Smooth muscle cell (in vitro differentiated cells): ENCODE measurements at regions not wholly inside any gene's neighbourhood (a gene's known extent, or its start where the extent isn't known, plus 50 kb on each side); places are given as distances from the start of the nearest gene placed in this dataset.

Experiments
- DNase-seq: peaks from one replicate; lab custom pipeline; 2025; ENCODE audit not compliant: unreplicated experiment; lab: John Stamatoyannopoulos, UW
- H2AFZ ChIP-seq: fragments of 200-600 bp; sonication (generic); 2 replicates; pipeline ENCODE4 v1.6.0; 2016; ENCODE audit warnings: antibody characterized with exemption, low read depth, mild to moderate bottlenecking
- H3F3A ChIP-seq: fragments of 200-600 bp; sonication (generic); 2 replicates; pipeline ENCODE4 v1.6.0; 2017; ENCODE audit warnings: antibody characterized with exemption, low read depth
- H3K27ac ChIP-seq: fragments of 200-600 bp; sonication (generic); 2 replicates; pipeline ENCODE4 v1.5.1; 2016; ENCODE audit warnings: low read depth, mild to moderate bottlenecking
- H3K27me3 ChIP-seq: fragments of 200-600 bp; sonication (generic); 2 replicates; pipeline ENCODE4 v1.6.1; 2016; ENCODE audit warnings: low read depth, mild to moderate bottlenecking
- H3K36me3 ChIP-seq: fragments of 200-600 bp; sonication (generic); 2 replicates; pipeline ENCODE4 v1.5.1; 2016; ENCODE audit warnings: low read depth
- H3K4me1 ChIP-seq: fragments of 200-600 bp; sonication (generic); 2 replicates; pipeline ENCODE4 v1.5.1; 2016; ENCODE audit warnings: low read depth
- H3K4me2 ChIP-seq: fragments of 200-600 bp; sonication (generic); 2 replicates; pipeline ENCODE4 v1.6.0; 2016; ENCODE audit warnings: mild to moderate bottlenecking
- H3K4me3 ChIP-seq: fragments of 200-600 bp; sonication (generic); 2 replicates; pipeline ENCODE4 v1.5.1; 2016; ENCODE audit warnings: mild to moderate bottlenecking
- H3K79me2 ChIP-seq: fragments of 200-600 bp; sonication (generic); 2 replicates; pipeline ENCODE4 v1.6.0; 2016; ENCODE audit warnings: low read depth, mild to moderate bottlenecking
- H3K9ac ChIP-seq: fragments of 200-600 bp; sonication (generic); 2 replicates; pipeline ENCODE4 v1.6.0; 2016; ENCODE audit warnings: low read depth
- H3K9me3 ChIP-seq: fragments of 200-600 bp; sonication (generic); replicated peaks from 2 replicates; pipeline ENCODE4 v1.5.1; 2016; ENCODE audit warnings: low read depth
- H4K20me1 ChIP-seq: fragments of 200-600 bp; sonication (generic); 2 replicates; pipeline ENCODE4 v1.6.0; 2016; ENCODE audit warnings: low read depth
- WGBS: methylation state at CpG from one replicate; pipeline ENCODE4 v1.1.7; 2016; ENCODE audit warnings: low lambda C conversion rate; 5-methylcytosine and 5-hydroxymethylcytosine counted together
- TF ChIP-seq, protein P1 (sequence below): fragments of 200-600 bp; sonication (generic); IDR thresholded peaks from 2 replicates; pipeline ENCODE4 v1.5.1; 2017; ENCODE audit warnings: borderline replicate concordance, mild to moderate bottlenecking, antibody characterized with exemption; ENCODE audit not compliant: insufficient read depth, poor library complexity, severe bottlenecking

DNA sequence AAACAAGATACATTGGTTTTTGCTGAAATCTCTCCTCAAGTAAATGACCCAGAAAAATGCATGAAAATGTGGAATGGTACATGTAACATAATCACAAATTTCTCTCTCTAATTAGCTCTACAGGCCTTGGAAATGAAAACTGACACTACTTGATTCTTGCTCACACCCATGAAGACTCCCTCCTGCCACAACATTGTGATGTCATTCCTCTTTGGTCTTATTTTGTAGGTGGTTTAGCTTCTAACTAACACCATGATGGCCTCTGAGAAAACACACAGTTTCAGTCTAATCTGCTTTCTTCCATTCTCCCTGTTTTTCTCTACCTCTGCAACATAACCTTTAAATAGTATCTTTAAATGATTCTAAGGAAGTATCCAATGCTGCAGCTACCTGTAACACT lies 78.6 kb upstream of the FAM174A start:
- Histone ChIP-seq H3K9ac (no peak overlapping the region), H3K4me1 (no peaks in the 10 kb centered on the region), H3K4me2 (no peak overlapping the region), H3F3A (no peaks in the 10 kb centered on the region), H3K27me3 (no peaks in the 10 kb centered on the region), H3K27ac (no peak overlapping the region), H3K9me3 (no peaks in the 10 kb centered on the region), H3K79me2 (no peaks in the 10 kb centered on the region), H3K36me3 (no peaks in the 10 kb centered on the region), H2AFZ (no peak overlapping the region), H3K4me3 (no peak overlapping the region), H4K20me1 (no peaks in the 10 kb centered on the region)
- TF ChIP-seq, protein P1, sequence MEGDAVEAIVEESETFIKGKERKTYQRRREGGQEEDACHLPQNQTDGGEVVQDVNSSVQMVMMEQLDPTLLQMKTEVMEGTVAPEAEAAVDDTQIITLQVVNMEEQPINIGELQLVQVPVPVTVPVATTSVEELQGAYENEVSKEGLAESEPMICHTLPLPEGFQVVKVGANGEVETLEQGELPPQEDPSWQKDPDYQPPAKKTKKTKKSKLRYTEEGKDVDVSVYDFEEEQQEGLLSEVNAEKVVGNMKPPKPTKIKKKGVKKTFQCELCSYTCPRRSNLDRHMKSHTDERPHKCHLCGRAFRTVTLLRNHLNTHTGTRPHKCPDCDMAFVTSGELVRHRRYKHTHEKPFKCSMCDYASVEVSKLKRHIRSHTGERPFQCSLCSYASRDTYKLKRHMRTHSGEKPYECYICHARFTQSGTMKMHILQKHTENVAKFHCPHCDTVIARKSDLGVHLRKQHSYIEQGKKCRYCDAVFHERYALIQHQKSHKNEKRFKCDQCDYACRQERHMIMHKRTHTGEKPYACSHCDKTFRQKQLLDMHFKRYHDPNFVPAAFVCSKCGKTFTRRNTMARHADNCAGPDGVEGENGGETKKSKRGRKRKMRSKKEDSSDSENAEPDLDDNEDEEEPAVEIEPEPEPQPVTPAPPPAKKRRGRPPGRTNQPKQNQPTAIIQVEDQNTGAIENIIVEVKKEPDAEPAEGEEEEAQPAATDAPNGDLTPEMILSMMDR, result no peak
- DNase-seq, result no peak

DNA sequence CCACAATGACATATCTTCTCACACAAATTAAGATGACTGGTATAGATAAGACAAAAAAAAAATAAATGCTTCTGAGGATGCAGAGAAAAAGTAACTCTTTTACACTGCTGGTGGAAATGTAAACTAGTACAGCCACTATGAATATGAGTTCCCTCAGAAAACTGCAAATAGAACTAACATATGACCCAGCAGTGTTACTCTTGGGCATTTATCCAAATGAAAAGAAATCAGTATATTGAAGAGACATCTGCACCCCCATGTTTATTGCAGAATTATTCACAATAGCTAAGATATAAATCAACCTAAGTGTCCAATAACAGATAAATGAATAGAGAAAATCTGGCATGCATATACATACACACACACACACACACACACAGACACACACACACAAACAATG lies 83.0 kb upstream of the FAM174A start:
- H3K4me3 ChIP-seq, result no peak overlapping the region
- TF ChIP-seq, protein P1, result no peak
- no peaks in the 10 kb centered on the region for H3K9me3 ChIP-seq
- H3K36me3 ChIP-seq, result no peaks in the 10 kb centered on the region
- no peak overlapping the region for H3K9ac ChIP-seq
- no peaks in the 10 kb centered on the region for H4K20me1 ChIP-seq
- no peaks in the 10 kb centered on the region for H3K27me3 ChIP-seq
- no peak overlapping the region for H3K4me2 ChIP-seq
- no peaks in the 10 kb centered on the region for H3K4me1 ChIP-seq
- no peaks in the 10 kb centered on the region for H3K79me2 ChIP-seq
- no peak for DNase-seq
- H2AFZ ChIP-seq, result no peak overlapping the region
- H3F3A ChIP-seq, result no peaks in the 10 kb centered on the region
- no peak overlapping the region for H3K27ac ChIP-seq

DNA sequence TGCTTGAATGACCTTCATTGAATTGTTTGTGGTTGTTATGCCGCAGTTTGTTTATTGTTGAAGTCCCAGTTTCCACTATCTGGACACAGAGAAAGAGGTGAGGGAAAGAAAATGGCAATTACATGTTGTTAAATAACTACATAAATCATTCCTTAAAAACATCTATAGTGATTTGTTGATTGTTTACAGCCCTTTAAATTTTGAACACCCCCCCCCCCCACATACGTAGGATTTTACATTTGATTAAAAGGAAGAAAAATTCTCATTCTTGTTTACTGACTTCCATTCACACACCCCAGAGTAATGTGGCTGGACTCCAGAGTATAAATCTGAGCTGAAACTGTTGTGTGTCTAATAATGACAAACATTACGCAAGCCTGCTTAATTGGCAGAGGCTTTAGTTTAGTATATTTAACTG lies 87.1 kb upstream of the FAM174A start:
- no peaks in the 10 kb centered on the region for H3K27me3 ChIP-seq
- no peak for DNase-seq
- WGBS, result 67% methylated on average over 3 of the region's 3 CpGs
- H3F3A ChIP-seq, result no peaks in the 10 kb centered on the region
- H3K79me2 ChIP-seq, result no peaks in the 10 kb centered on the region
- no peak overlapping the region for H3K9ac ChIP-seq
- no peaks in the 10 kb centered on the region for H3K36me3 ChIP-seq
- H3K4me1 ChIP-seq, result no peaks in the 10 kb centered on the region
- H2AFZ ChIP-seq, result no peak overlapping the region
- no peaks in the 10 kb centered on the region for H4K20me1 ChIP-seq
- H3K27ac ChIP-seq, result no peak overlapping the region
- H3K4me3 ChIP-seq, result no peak overlapping the region
- TF ChIP-seq, protein P1, result no peak
- H3K4me2 ChIP-seq, result no peak overlapping the region
- no peaks in the 10 kb centered on the region for H3K9me3 ChIP-seq

DNA sequence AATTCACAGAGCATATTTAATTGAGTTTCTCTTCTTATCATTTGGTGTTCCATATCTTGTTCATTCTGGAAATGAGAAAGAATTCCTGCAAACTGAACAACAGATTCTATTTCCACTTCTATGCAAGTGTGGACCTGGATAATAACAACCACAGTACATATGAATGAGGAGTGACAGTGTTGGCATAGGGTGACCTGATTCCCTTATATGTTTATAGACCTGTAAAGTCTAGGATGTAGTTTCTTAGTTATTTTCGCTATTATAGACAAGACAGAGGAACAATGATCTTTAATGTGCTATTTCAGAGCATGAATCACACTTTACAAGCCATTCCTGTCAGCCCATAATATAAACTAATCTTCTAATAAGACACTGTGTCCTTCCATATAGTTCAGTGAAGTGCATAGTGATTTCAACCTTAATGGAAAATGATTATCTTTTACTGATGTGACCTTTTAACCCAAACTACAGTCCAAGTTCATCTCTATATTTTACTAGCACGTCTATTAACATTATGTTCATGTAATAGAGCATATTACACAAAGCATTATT lies 88.2 kb upstream of the FAM174A start:
- WGBS, result 52% methylated on average over 2 of the region's 2 CpGs
- Histone ChIP-seq H3K4me1 (no peaks in the 10 kb centered on the region), H3K9me3 (no peaks in the 10 kb centered on the region)

More for the DNA sequence above, 88.2 kb upstream of the FAM174A start:
- no peak overlapping the region for H3K4me3 ChIP-seq
- TF ChIP-seq, protein P1, result no peak
- H3K36me3 ChIP-seq, result no peaks in the 10 kb centered on the region
- H3K4me2 ChIP-seq, result peak overlapping the region; percentile 0
- H3K79me2 ChIP-seq, result no peaks in the 10 kb centered on the region
- no peak overlapping the region for H3K9ac ChIP-seq
- H3K27me3 ChIP-seq, result no peaks in the 10 kb centered on the region
- H2AFZ ChIP-seq, result no peak overlapping the region
- no peaks in the 10 kb centered on the region for H3F3A ChIP-seq
- no peaks in the 10 kb centered on the region for H4K20me1 ChIP-seq
- no peak for DNase-seq
- H3K27ac ChIP-seq, result no peak overlapping the region
